DND-41 (cell line): ENCODE measurements at regions not wholly inside any gene's neighbourhood (a gene's known extent, or its start where the extent isn't known, plus 50 kb on each side); places are given as distances from the start of the nearest gene placed in this dataset.

ENCODE experiments used
- ATAC-seq: fragments of 200-7000 bp; cut with Tn5 transposase; 3 replicates; pipeline ENCODE4 v1.9.1; 2021; ENCODE audit warnings: low read depth; ENCODE audit not compliant: insufficient read depth
- DNase-seq: peaks from one replicate; pipeline ENCODE4 v3.0.0-alpha.2; 2020
- H2AFZ ChIP-seq: 2 replicates; pipeline ENCODE4 v1.6.0; 2012; ENCODE audit warnings: low read depth, low read length
- H3K27ac ChIP-seq: 2 replicates; pipeline ENCODE4 v1.5.1; 2012; ENCODE audit warnings: low read length, inconsistent platforms
- H3K27me3 ChIP-seq: fragments of 200-600 bp; sonication (generic); 2 replicates; pipeline ENCODE4 v1.6.0; 2012; ENCODE audit warnings: low read length, mild to moderate bottlenecking, inconsistent platforms; ENCODE audit not compliant: insufficient read depth, poor library complexity
- H3K36me3 ChIP-seq: 2 replicates; pipeline ENCODE4 v1.5.1; 2012; ENCODE audit warnings: low read length, inconsistent platforms; ENCODE audit not compliant: insufficient read depth
- H3K4me1 ChIP-seq: 2 replicates; pipeline ENCODE4 v1.5.1; 2012; ENCODE audit warnings: mild to moderate bottlenecking, low read length; ENCODE audit not compliant: insufficient read depth
- H3K4me2 ChIP-seq: 2 replicates; pipeline ENCODE4 v1.6.0; 2012; ENCODE audit warnings: mild to moderate bottlenecking, moderate library complexity, low read length, inconsistent platforms; ENCODE audit not compliant: insufficient read depth
- H3K4me3 ChIP-seq, 2 experiments: fragments of 200-600 bp in 1 of 2; shearing (Covaris generic) in 1 of 2; 2 replicates each; pipeline ENCODE4 v1.5.1; 2012 to 2016; ENCODE audit warnings: inconsistent platforms in 2 of 2, low read length in 2 of 2, mild to moderate bottlenecking in 2 of 2, low read depth in 1 of 2, moderate library complexity in 1 of 2
- H3K79me2 ChIP-seq: 2 replicates; pipeline ENCODE4 v1.6.0; 2012; ENCODE audit warnings: low read length, inconsistent platforms; ENCODE audit not compliant: insufficient read depth
- H3K9ac ChIP-seq: 2 replicates; pipeline ENCODE4 v1.6.0; 2012; ENCODE audit warnings: low read depth, mild to moderate bottlenecking, inconsistent platforms, low read length, moderate library complexity
- H3K9me3 ChIP-seq: 2 replicates; pipeline ENCODE4 v1.5.1; 2012; ENCODE audit warnings: low read length, moderate library complexity, mild to moderate bottlenecking, inconsistent platforms; ENCODE audit not compliant: insufficient read depth, severe bottlenecking
- H4K20me1 ChIP-seq: 2 replicates; pipeline ENCODE4 v1.6.0; 2012; ENCODE audit warnings: low read length; ENCODE audit not compliant: insufficient read depth
- CTCF ChIP-seq: IDR thresholded peaks from 2 replicates; pipeline ENCODE4 v1.5.1; 2012; ENCODE audit warnings: borderline replicate concordance, low read length, moderate library complexity, mild to moderate bottlenecking; ENCODE audit not compliant: poor library complexity, severe bottlenecking; ENCODE audit errors: extremely low read depth
- EZH2 ChIP-seq: IDR thresholded peaks from 3 replicates; pipeline ENCODE4 v1.6.1; 2012; ENCODE audit warnings: borderline replicate concordance, low read depth, mild to moderate bottlenecking, moderate library complexity, low read length, inconsistent platforms; ENCODE audit not compliant: severe bottlenecking

GRCh38 chr5:26572480-26572879, 465.9 kb downstream of the CDH9 start:
- Histone ChIP-seq H3K4me1 (no peaks in the 10 kb centered on the region), H3K36me3 (no peaks in the 10 kb centered on the region), H2AFZ (no peak overlapping the region), H3K9ac (no peak overlapping the region), H3K4me2 (no peak overlapping the region), H3K27me3 (no peaks in the 10 kb centered on the region), H3K9me3 (peaks cover 6% of the 10 kb centered on the region), H3K79me2 (no peaks in the 10 kb centered on the region), H3K27ac (no peak overlapping the region), H3K4me3 (no peak overlapping the region), H4K20me1 (no peaks in the 10 kb centered on the region)
- DNase-seq (no peak), ATAC-seq (no peak)
- TF ChIP-seq EZH2 (no peak), CTCF (no peak)

- Histone ChIP-seq H4K20me1 (no peaks in the 10 kb centered on the region), H3K36me3 (no peaks in the 10 kb centered on the region), H3K9me3 (peaks cover 6% of the 10 kb centered on the region), H2AFZ (no peak overlapping the region), H3K27me3 (no peaks in the 10 kb centered on the region), H3K27ac (no peak overlapping the region), H3K4me1 (no peaks in the 10 kb centered on the region), H3K4me3 (no peak overlapping the region), H3K79me2 (no peaks in the 10 kb centered on the region), H3K4me2 (no peak overlapping the region), H3K9ac (no peak overlapping the region)
- no peak for ATAC-seq
- no peak for DNase-seq
- TF ChIP-seq CTCF: no peak
Observed at GRCh38 chr5:26569929-26570258, 468.5 kb downstream of the CDH9 start.

DNA sequence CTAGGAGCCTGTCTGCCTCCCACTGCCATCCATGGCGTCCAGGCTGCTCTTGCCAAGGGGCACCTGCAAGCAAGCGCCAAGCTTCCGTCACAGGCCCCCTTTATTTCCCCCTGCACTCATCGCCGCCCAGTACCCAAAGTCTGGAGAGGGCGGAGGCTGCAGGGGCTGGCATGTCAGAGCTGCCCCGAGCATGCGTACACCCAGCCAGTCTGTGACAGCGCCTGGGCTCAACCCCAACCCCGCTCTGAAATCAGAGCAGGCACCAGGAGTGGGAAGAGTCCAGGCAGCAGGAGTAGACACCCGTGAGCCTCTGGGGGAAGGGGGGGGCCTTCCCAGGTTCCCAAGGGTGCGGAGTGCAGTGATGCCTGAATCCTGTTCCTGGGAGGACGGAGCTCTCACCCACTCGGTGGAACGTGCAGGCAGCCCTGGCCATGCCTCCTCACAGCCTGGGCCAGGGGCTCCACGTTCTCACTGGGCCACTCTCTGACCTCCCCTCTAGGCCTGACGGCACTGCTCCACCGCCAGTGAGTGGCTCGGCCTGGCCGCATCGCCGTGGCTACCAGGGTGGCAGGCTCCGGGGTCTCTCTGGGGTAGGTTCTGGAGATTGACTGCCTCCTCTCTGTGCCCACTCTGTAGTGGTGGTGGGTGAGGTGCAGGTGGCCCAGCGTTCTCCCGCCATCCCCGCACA, 469.0 kb downstream of the CDH9 start:
- Histone ChIP-seq H3K9me3 (peaks cover 6% of the 10 kb centered on the region), H3K36me3 (no peaks in the 10 kb centered on the region), H3K4me3 (no peak overlapping the region), H3K27ac (no peak overlapping the region), H3K27me3 (no peaks in the 10 kb centered on the region), H2AFZ (no peak overlapping the region), H3K79me2 (no peaks in the 10 kb centered on the region), H3K4me1 (no peaks in the 10 kb centered on the region), H4K20me1 (no peaks in the 10 kb centered on the region), H3K4me2 (no peak overlapping the region), H3K9ac (no peak overlapping the region)
- TF ChIP-seq CTCF: no peak
- no peak for TF ChIP-seq EZH2
- DNase-seq (no peak), ATAC-seq (no peak)

DNA sequence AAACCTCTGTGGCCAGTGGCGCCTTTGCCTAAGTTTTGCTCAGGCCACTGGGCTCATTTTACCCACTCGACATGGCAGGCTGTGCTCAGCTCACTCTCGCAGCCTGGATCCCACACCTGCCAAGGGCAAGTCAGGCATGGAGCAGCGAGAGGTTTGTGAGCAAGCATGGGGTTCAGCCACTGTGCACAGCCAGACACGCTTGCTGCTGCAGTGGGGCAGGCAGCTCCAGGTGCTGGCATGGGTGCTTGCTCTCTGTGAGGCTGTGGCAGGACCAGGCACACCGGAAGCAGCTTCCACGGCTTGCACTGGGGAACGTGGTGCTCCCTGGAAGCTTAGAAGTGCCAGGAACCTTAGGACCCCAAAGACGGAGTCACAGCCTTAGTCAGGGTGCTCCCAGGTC, 470.1 kb downstream of the CDH9 start:
- H3K9me3 ChIP-seq: peaks cover 6% of the 10 kb centered on the region
- H3K79me2 ChIP-seq: no peaks in the 10 kb centered on the region
- H4K20me1 ChIP-seq: no peaks in the 10 kb centered on the region
- H3K27ac ChIP-seq: no peak overlapping the region
- no peak for TF ChIP-seq CTCF
- TF ChIP-seq EZH2: no peak
- H2AFZ ChIP-seq: no peak overlapping the region
- H3K36me3 ChIP-seq: no peaks in the 10 kb centered on the region
- no peak overlapping the region for H3K9ac ChIP-seq
- H3K4me1 ChIP-seq: no peaks in the 10 kb centered on the region
- no peaks in the 10 kb centered on the region for H3K27me3 ChIP-seq
- ATAC-seq (no peak), DNase-seq (no peak)
- H3K4me2 ChIP-seq: no peak overlapping the region
- H3K4me3 ChIP-seq: no peak overlapping the region
